GM21367 (cell line): ENCODE measurements at regions not wholly inside any gene's neighbourhood (a gene's known extent, or its start where the extent isn't known, plus 50 kb on each side); places are given as distances from the start of the nearest gene placed in this dataset.
A peak's percentile ranks its signal among the peaks of the same experiment; 100 is the strongest.
"Not testable (repeated sequence)": the region's sequence is repeated elsewhere in the genome, so short reads cannot be mapped to it uniquely, and the experiment has no call there.

Source experiments
- ATAC-seq: cut with Tn5 transposase; IDR thresholded peaks from one replicate; pipeline ENCODE4 v1.9.1; 2021; ENCODE audit not compliant: unreplicated experiment

DNA sequence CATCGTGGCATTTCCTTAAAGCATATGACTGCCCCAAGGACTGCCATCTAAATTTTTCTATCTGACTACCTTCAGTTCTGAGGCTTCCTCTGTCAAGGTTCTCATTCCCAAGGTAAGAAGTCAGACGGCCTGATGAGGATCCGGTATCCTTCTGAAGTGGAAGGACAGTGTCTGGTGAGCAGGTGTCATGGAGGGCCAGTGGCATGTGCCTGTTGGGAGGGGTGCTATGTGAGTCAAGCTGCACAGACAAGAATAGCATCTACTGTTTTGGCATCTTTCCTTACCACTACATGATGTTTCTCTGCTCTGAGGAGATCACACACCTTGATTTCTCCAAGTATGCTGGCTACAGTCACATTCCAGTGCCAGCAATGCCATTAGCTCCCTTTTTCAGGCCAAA, 99.6 kb upstream of the RGS1 start:
- ATAC-seq: no peak

DNA sequence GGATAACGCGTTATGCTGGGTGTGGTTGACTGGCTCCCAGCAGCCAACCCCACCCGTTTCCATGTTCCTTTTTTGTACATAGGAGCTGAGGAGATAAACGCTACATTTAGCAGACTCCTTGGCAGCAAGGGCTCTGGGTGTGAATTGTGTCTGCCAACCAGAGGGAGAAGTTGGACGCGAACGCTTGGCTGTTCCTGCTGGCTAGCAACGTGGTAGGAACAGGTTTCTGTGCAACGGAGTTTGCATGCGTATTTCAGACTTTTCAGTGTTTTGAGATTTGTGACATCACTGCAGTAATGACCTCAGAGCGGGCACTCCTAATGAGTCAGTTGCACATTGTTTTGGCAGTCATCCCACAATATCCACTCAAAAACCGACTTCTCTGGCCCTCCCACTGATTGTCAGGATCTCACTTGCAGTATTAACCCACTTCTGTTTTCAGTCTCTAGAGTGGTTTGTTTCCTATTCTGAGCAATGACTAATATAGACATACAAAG, 98.7 kb upstream of the RGS1 start:
- ATAC-seq: peak; percentile 61

DNA sequence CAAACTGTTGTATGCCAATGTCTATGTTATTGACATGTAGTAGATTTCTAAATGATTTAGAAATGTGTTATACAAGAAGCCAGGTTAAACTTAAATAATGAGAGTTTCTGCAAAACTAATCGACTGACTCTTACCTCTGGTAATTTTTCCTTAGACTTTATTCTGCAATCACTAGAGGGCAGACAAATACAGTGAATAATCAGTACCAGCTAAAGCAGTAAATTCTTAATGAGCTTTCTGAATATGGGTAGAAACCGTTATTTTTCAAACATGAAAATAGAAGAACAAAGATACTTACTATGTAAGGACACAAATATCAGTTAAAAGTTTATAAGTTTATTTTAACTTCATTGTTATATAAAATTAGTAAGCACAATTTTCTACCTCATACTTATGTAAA, 97.9 kb upstream of the RGS1 start:
- peak; percentile 65 for ATAC-seq

- no peak for ATAC-seq
Observed at GRCh38 chr1:192485692-192486436, 89.7 kb upstream of the RGS1 start.

DNA sequence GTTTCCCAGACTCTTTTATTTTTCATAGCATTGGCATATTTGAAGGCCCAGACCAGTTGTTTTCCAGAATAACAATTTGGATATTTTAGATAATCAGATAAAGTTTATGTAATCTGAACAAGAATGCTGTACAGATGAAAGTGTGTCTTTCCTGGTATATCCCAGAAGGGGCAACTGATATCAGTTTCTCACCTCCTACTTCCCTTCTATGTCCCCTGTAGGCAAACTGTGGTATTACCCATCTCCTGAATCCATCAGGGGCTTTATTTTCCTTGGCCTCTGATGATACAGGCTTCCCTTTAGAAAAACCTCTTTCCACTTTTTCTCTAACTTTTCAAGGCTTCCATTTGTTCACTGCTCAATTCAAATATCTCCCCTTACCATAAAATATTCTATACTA, 87.5 kb upstream of the RGS1 start:
- no peak for ATAC-seq

DNA sequence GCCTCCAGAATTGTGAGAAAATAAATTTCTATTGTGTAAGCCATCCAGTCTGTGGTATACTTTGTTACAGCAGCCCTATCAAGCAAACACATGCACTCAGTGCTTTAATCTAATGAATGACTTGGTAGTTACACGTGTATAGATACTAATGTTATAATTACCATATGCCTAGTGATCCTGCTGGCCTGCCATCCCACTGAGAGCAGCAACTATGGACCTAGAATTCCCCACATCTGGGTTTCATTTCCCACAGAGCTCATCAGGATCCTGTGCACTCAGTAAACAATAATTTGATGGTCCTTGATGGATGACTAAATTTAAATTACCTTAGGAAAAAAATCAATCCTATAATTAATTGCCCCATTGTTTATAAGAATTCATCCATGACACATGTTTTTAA, 86.5 kb upstream of the RGS1 start:
- ATAC-seq: no peak

GRCh38 chr1:192489748-192490147, 85.8 kb upstream of the RGS1 start:
- ATAC-seq: peak; percentile 71

DNA sequence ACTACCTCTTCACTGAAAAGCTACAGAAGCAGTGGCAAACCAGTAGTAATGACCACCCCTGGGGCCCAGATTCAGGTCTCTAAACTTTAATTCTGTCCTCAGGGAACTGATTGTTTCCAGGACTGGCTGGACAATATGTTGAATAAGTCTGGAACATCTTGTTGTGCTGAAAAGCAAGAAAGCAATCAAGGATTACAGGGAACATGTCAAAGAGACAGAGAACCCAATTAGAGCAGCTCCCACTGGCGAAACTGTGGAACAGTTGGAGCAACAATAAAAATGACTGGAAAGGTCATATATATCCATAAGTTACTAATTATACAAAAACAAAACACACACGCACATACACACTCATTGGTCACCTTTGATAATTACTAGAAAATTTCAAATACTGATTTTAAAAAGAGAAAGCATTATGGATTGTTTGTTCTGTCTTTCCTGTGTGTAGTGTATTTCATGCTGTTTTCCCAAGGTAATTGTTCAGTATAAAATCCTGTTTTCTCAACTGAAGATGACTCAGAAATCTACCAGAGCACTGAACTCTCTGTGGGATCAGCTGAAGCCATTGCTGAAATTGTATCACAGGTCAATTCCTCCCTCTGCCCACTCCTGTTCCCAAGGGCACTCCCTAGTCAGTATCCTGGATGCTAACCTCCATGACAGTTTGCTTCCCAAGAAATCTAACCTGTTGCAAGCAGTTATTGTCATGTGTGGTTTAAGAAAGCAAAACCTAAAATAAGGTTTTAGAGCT, 83.6 kb upstream of the RGS1 start:
- ATAC-seq: no peak

DNA sequence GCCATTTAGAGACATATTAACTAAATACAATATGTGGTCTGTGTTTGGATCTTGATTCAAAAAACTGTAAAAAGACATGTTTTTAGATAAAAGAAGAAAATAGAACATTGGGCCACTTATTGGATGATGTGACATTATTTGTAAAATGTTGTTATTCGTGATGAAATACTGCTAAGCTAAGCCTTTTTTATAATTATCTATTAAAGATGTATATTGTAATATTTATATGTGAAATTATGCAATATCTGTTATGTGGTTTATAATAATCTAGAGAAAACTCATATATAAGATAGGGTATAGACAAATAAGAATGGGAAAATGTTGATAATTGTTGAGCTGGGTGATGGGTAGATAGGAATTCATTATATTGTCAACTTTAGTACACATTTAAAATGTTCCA, 82.0 kb upstream of the RGS1 start:
- ATAC-seq: no peak

DNA sequence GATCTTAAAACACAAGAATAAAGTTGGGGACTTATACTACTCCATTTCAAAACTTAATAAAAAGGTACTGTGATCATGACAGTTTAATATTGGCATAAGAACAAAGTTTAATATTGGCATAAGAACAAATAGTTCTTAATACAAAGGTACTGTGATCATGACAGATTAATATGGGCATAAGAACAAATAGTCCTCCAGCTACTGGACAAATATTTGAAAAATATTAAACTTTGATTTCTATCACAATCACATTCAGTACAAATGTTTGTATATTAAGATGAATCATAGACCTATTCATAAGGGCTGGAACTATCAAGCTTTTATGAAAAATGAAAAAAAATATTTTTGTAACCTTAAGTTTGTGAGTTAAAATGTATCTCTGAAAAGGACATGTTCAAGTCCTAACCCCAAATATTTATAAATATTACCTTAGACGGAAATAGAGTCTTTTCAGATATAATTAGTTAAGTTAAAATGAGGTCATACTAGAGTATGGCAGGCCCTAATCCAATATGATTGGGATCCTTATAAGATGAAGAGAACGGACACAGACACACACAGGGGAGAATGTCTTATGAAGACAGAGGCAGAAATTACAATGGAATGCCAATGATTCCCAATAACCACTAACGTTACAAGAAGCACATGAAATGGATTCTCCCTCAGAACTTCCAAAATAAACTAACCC, 79.1 kb upstream of the RGS1 start:
- ATAC-seq: no peak

- ATAC-seq: no peak
Observed at GRCh38 chr1:192497214-192497794, 78.3 kb upstream of the RGS1 start.

- ATAC-seq: not testable (repeated sequence)
Observed at GRCh38 chr1:192498092-192498491, 77.5 kb upstream of the RGS1 start.

GRCh38 chr1:192499061-192499581, 76.5 kb upstream of the RGS1 start:
- not testable (repeated sequence) for ATAC-seq

GRCh38 chr1:192500541-192500940, 75.0 kb upstream of the RGS1 start:
- ATAC-seq: not testable (repeated sequence)

- ATAC-seq: peak; percentile 99
Observed at GRCh38 chr1:192506741-192507155, 68.8 kb upstream of the RGS1 start.

DNA sequence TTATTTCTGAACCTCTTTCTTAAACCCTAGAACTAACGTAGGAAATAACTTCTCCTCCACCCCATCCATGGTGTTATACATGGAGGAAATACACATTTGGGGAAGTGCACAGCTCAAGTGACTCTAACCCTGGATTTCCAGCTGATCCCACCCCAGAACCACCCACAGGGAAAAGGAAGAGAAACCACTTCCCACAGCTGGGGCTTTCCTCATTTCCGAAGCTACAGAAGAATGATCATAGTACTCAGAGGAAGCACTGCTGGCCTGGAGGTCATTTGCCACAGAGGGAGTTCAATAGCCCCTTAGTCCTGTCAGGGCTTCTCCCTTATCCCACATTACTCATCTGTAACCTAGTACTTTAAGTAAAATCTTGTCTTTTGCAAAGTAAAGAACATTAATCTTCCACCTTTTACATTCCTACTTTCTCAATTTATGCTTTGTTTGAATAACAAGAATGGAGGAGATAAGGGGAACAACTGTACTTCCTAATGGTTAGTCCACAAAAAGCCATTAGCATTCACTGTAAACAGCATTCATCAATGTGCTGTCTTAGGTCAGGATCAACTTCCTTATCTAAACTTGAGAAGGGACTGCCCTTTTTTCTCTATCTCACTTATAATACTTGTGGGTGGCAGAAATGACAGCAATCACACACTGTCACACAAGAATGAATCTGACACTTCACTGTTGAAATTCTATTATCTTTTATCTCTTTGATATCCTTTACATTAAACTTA, 63.0 kb upstream of the RGS1 start:
- no peak for ATAC-seq

- no peak for ATAC-seq
Observed at GRCh38 chr1:192513196-192513595, 62.4 kb upstream of the RGS1 start.

- ATAC-seq: no peak
Observed at GRCh38 chr1:192513697-192514096, 61.9 kb upstream of the RGS1 start.

GRCh38 chr1:192516776-192517297, 58.7 kb upstream of the RGS1 start:
- peak; percentile 99 for ATAC-seq

- not testable (repeated sequence) for ATAC-seq
Observed at GRCh38 chr1:192517716-192518355, 57.7 kb upstream of the RGS1 start.
